ENCODE measurements at regions not wholly inside any gene's neighbourhood (a gene's known extent, or its start where the extent isn't known, plus 50 kb on each side); places are given as distances from the start of the nearest gene placed in this dataset.
"Not testable (repeated sequence)": the region's sequence is repeated elsewhere in the genome, so short reads cannot be mapped to it uniquely, and the experiment has no call there.

DNA sequence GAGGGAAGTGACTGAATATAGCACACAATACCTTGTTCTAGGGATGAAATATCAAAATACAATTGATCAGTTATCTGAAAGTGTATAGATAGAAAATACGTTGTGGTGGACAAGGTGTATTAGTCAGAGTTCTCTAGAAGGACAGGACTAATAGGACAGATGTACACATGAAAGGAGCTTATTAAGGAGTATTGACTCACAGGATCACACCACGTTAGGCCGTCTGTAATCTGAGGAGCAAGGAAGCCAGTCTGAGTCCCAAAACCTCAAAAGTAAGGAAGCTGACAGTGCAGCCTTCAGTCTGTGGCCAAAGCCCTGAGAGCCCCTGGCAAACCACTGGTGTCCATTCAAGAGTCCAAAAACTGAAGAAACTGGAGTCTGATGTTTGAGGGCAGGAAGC lies 406.1 kb downstream of the MDFIC start:
- Histone ChIP-seq H2AFZ (no peak overlapping the region), H3K9me2 (ENCODE audit: insufficient read depth) (no peaks in the 10 kb centered on the region), H4K20me1 (ENCODE audit: insufficient read depth) (no peaks in the 10 kb centered on the region), H3K36me3 (ENCODE audit: low read depth) (no peaks in the 10 kb centered on the region), H3F3A (ENCODE audit: insufficient read depth) (0 out of 2 replicates have a peak, but pooled peaks cover 3% of the 10 kb centered on the region), H3K27me3 (replicated peaks; ENCODE audit: insufficient read depth) (no peaks in the 10 kb centered on the region), H3K9ac (no peak overlapping the region), H3K9me3 (ENCODE audit: low read depth) (no peaks in the 10 kb centered on the region), H3K27ac (no peak overlapping the region), H3K4me1 (ENCODE audit: insufficient read depth) (no peaks in the 10 kb centered on the region), H3K79me2 (ENCODE audit: insufficient read depth) (no peaks in the 10 kb centered on the region), H3K4me2 (ENCODE audit: unreplicated experiment) (no peak overlapping the region), H3K4me3 (no peak overlapping the region)
- in situ Hi-C loops (cut with MboI) = no loop called here
- WGBS, 2 experiments (ENCODE audit: low coverage in 1 of 2, low lambda C conversion rate in 2 of 2, missing lambda C conversion rate in 2 of 2) = 73 to 76% methylated on average over 3 of the region's 3 CpGs
- no peak for DNase-seq
- TF ChIP-seq EZH2 (IDR thresholded peaks at IDR 0.05; ENCODE audit: insufficient read depth, poor library complexity, severe bottlenecking) (no peak), EZH2phosphoT487 (IDR thresholded peaks at IDR 0.05; ENCODE audit: insufficient read depth, low read depth) (no peak)

DNA sequence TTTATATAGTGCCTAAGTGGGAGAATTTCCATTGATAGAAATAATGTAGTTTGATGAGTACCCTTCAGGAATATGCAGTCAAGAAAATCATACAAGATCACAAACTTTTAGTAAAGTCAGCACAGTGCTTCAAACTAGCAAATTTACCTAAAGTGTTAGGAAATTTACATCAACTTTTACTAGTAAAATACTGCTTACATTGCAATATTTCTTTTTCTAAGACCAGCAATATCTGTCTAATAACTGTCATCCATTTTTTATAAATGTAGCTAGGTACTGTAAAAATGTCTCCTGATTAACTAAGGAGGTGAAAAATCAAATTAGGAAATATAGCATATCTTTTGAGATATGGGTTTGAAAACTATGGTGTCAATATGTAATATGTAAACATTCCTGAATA lies 405.4 kb downstream of the MDFIC start:
- TF ChIP-seq EZH2 (IDR thresholded peaks at IDR 0.05; ENCODE audit: insufficient read depth, poor library complexity, severe bottlenecking) (no peak), EZH2phosphoT487 (IDR thresholded peaks at IDR 0.05; ENCODE audit: insufficient read depth, low read depth) (no peak)
- in situ Hi-C loops (cut with MboI) = no loop called here
- Histone ChIP-seq H3K9me2 (ENCODE audit: insufficient read depth) (no peaks in the 10 kb centered on the region), H3K4me3 (no peak overlapping the region), H3K9me3 (ENCODE audit: low read depth) (no peaks in the 10 kb centered on the region), H3K36me3 (ENCODE audit: low read depth) (no peaks in the 10 kb centered on the region), H2AFZ (no peak overlapping the region), H4K20me1 (ENCODE audit: insufficient read depth) (no peaks in the 10 kb centered on the region), H3K9ac (no peak overlapping the region), H3K79me2 (ENCODE audit: insufficient read depth) (no peaks in the 10 kb centered on the region), H3K27me3 (replicated peaks; ENCODE audit: insufficient read depth) (no peaks in the 10 kb centered on the region), H3K4me2 (ENCODE audit: unreplicated experiment) (no peak overlapping the region), H3F3A (ENCODE audit: insufficient read depth) (no peaks in the 10 kb centered on the region), H3K4me1 (ENCODE audit: insufficient read depth) (no peaks in the 10 kb centered on the region), H3K27ac (no peak overlapping the region)
- DNase-seq = no peak

DNA sequence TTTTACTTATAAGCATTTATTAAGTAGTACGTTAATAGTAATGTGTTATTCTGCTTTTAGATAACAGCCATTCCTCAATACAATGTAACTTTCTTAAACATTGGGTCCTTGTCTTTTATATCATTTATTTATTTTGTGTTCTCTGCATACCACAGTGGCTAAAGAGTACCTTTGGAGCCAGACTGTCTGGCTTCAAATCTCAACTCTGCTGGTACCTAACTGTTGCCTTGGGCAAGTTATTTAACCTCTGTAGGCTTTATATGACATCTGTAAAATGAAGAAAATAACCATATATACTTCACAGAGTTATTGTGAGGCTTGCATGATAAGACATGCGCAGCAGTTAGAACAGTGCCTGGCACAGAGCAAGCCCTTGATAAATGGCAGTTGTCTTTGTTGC lies 397.6 kb downstream of the MDFIC start:
- Histone ChIP-seq H2AFZ (no peak overlapping the region), H3K9me3 (ENCODE audit: low read depth) (no peaks in the 10 kb centered on the region), H3K4me3 (no peak overlapping the region), H3K9ac (no peak overlapping the region), H3K79me2 (ENCODE audit: insufficient read depth) (no peaks in the 10 kb centered on the region), H3K27ac (no peak overlapping the region), H3K36me3 (ENCODE audit: low read depth) (no peaks in the 10 kb centered on the region), H3K9me2 (ENCODE audit: insufficient read depth) (no peaks in the 10 kb centered on the region), H3F3A (ENCODE audit: insufficient read depth) (no peaks in the 10 kb centered on the region), H3K4me1 (ENCODE audit: insufficient read depth) (no peaks in the 10 kb centered on the region), H3K27me3 (replicated peaks; ENCODE audit: insufficient read depth) (no peaks in the 10 kb centered on the region), H3K4me2 (ENCODE audit: unreplicated experiment) (no peak overlapping the region), H4K20me1 (ENCODE audit: insufficient read depth) (no peaks in the 10 kb centered on the region)
- DNase-seq = no peak
- 93% methylated on average over 2 of the region's 2 CpGs for WGBS, 2 experiments (ENCODE audit: low coverage in 1 of 2, low lambda C conversion rate in 2 of 2, missing lambda C conversion rate in 2 of 2)
- in situ Hi-C loops (cut with MboI) = no loop called here
- TF ChIP-seq EZH2phosphoT487 (IDR thresholded peaks at IDR 0.05; ENCODE audit: insufficient read depth, low read depth) (no peak), EZH2 (IDR thresholded peaks at IDR 0.05; ENCODE audit: insufficient read depth, poor library complexity, severe bottlenecking) (no peak)

- DNase-seq; H3K27ac ChIP-seq; H3F3A ChIP-seq (ENCODE audit: insufficient read depth); H3K9me3 ChIP-seq (ENCODE audit: low read depth); H3K4me2 ChIP-seq (ENCODE audit: unreplicated experiment); H3K9me2 ChIP-seq (ENCODE audit: insufficient read depth); H4K20me1 ChIP-seq (ENCODE audit: insufficient read depth); in situ Hi-C loops (cut with MboI); H3K36me3 ChIP-seq (ENCODE audit: low read depth); H3K9ac ChIP-seq; H3K4me1 ChIP-seq (ENCODE audit: insufficient read depth); H3K79me2 ChIP-seq (ENCODE audit: insufficient read depth); H3K27me3 ChIP-seq (replicated peaks; ENCODE audit: insufficient read depth); H2AFZ ChIP-seq; H3K4me3 ChIP-seq: not testable (repeated sequence)
- WGBS, 2 experiments (ENCODE audit: low coverage in 1 of 2, low lambda C conversion rate in 2 of 2, missing lambda C conversion rate in 2 of 2) = 78 to 86% methylated on average over 2 of the region's 2 CpGs
Observed at GRCh38 chr7:115310316-115310715, 388.4 kb downstream of the MDFIC start.

- H3F3A ChIP-seq (ENCODE audit: insufficient read depth) = no peaks in the 10 kb centered on the region
- H3K36me3 ChIP-seq (ENCODE audit: low read depth) = no peaks in the 10 kb centered on the region
- no peaks in the 10 kb centered on the region for H3K27me3 ChIP-seq (replicated peaks; ENCODE audit: insufficient read depth)
- H3K9ac ChIP-seq = no peak overlapping the region
- H3K9me3 ChIP-seq (ENCODE audit: low read depth) = no peaks in the 10 kb centered on the region
- H2AFZ ChIP-seq = no peak overlapping the region
- H3K27ac ChIP-seq = no peak overlapping the region
- H3K79me2 ChIP-seq (ENCODE audit: insufficient read depth) = no peaks in the 10 kb centered on the region
- TF ChIP-seq EZH2phosphoT487 (IDR thresholded peaks at IDR 0.05; ENCODE audit: insufficient read depth, low read depth) (no peak), EZH2 (IDR thresholded peaks at IDR 0.05; ENCODE audit: insufficient read depth, poor library complexity, severe bottlenecking) (no peak)
- in situ Hi-C loops (cut with MboI) = no loop called here
- no peak overlapping the region for H3K4me2 ChIP-seq (ENCODE audit: unreplicated experiment)
- H3K9me2 ChIP-seq (ENCODE audit: insufficient read depth) = no peaks in the 10 kb centered on the region
- no peak overlapping the region for H3K4me3 ChIP-seq
- WGBS, 2 experiments (ENCODE audit: low coverage in 1 of 2, low lambda C conversion rate in 2 of 2, missing lambda C conversion rate in 2 of 2) = 93 to 97% methylated on average over 2 of the region's 2 CpGs
- DNase-seq = no peak
- no peaks in the 10 kb centered on the region for H4K20me1 ChIP-seq (ENCODE audit: insufficient read depth)
- no peaks in the 10 kb centered on the region for H3K4me1 ChIP-seq (ENCODE audit: insufficient read depth)
Observed at GRCh38 chr7:115306586-115306985, 384.7 kb downstream of the MDFIC start.

All from GM23248 (cell line).